ENCODE measurements at regions not wholly inside any gene's neighbourhood (a gene's known extent, or its start where the extent isn't known, plus 50 kb on each side); places are given as distances from the start of the nearest gene placed in this dataset.
"Not testable (repeated sequence)": the region's sequence is repeated elsewhere in the genome, so short reads cannot be mapped to it uniquely, and the experiment has no call there.

DNA sequence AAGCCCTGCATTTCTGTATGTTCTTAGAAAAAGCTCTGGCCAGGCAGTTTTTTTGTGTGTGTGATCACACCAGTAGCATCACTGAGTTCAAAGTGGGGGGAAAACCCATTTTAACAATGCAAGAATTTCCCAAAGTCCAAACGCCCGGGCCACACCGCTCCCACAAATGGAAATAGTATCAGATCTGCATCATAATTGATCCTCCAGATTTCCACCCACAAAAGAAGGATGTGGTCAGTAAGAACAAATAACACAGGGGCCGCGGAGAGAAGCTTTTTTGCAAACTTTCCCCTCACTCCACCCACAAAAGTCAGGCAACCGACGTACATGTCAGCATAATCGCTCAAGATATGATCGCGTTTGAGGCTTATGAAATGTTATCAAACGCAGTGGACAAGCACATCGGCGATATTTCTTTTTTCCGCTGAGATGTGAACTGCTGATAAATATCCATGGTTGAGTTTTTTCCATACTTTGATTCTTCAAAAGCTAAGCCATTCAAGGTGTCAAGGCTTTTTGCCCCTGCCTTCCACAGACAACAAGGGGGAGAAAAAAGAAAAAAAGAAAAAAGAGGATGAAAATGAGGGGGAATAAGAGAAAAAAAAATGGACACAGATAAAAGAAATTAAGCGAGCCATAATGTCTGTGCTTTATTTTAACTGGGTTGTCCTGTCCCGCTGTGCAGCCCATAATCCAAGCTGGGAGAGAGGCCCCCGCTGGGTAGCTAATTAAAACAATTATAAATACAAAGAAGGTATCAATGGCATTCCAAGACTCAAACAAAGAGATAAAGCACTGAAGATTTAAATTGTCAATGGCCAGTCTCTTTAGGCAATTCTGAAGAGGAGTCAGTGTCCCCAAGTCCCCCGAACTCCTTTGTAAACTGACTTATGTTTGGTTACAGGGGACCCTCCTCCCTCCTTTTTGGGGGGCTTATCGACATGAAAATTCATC is 143.5 kb downstream of the ZFP64 start:
- TF ChIP-seq CTCF (IDR thresholded peaks at IDR 0.05), result no peak
- no peaks in the 10 kb centered on the region for H3K4me1 ChIP-seq
- no peak overlapping the region for H3K27ac ChIP-seq
- H3K4me3 ChIP-seq, result no peak overlapping the region
- H3K9me3 ChIP-seq, result no peaks in the 10 kb centered on the region
- no peaks in the 10 kb centered on the region for H3K36me3 ChIP-seq
- no peak for DNase-seq (ENCODE audit: low spot score)
- no peaks in the 10 kb centered on the region for H3K27me3 ChIP-seq

GRCh38 chr20:52041966-52042365 is 149.6 kb downstream of the ZFP64 start:
- no peak for TF ChIP-seq CTCF (IDR thresholded peaks at IDR 0.05)
- no peak overlapping the region for H3K4me3 ChIP-seq
- H3K27me3 ChIP-seq, result no peaks in the 10 kb centered on the region
- no peaks in the 10 kb centered on the region for H3K9me3 ChIP-seq
- H3K4me1 ChIP-seq, result no peaks in the 10 kb centered on the region
- no peaks in the 10 kb centered on the region for H3K36me3 ChIP-seq
- no peak for DNase-seq (ENCODE audit: low spot score)
- H3K27ac ChIP-seq, result no peak overlapping the region

DNA sequence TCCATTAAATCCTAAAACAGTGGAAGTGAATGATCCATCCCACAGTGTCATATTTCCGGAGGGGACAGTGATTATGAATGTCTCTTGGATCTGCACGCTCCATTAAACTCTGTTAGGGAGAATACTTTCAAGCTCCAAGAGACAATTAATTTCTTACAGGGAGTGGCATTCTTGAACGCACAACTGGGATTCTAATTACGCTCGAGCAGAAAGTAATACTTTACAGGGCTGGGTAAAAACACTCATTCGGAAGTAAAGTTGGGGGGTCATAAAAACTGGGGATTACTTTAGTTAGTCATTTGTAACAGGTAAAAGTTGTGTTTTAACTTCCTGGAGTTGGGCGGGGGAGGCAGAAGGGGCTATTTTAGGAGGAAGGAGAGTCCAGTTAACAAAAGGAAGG is 151.8 kb downstream of the ZFP64 start:
- Histone ChIP-seq H3K36me3 (no peaks in the 10 kb centered on the region), H3K4me1 (no peaks in the 10 kb centered on the region), H3K9me3 (no peaks in the 10 kb centered on the region), H3K4me3 (no peak overlapping the region), H3K27ac (no peak overlapping the region), H3K27me3 (no peaks in the 10 kb centered on the region)
- TF ChIP-seq CTCF (IDR thresholded peaks at IDR 0.05), result no peak
- no peak for DNase-seq (ENCODE audit: low spot score)

GRCh38 chr20:52038632-52039031 is 152.9 kb downstream of the ZFP64 start:
- H3K4me1 ChIP-seq; H3K9me3 ChIP-seq; H3K27me3 ChIP-seq; H3K4me3 ChIP-seq; DNase-seq (ENCODE audit: low spot score); H3K27ac ChIP-seq; H3K36me3 ChIP-seq: not testable (repeated sequence)

DNA sequence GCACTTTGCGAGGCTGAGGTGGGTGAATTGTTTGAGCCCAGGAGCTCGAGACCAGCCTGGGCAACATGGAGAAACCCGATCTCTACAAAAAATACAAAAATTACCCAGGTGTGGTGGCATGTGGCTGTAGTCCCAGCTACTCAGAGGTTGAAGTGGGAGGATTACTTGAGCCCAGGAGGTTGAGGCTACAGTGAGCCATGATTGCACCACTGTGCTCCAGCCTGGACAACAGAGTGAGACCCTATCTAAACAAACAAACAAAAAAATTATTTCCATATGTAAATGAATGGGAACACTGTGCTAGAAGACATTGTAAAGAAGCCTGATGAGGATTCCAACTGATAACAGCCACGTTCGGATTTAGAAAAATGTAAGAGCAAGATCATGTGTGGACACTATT is 154.2 kb downstream of the ZFP64 start:
- no peak overlapping the region for H3K4me3 ChIP-seq
- no peaks in the 10 kb centered on the region for H3K9me3 ChIP-seq
- H3K27me3 ChIP-seq, result no peaks in the 10 kb centered on the region
- H3K36me3 ChIP-seq, result no peaks in the 10 kb centered on the region
- H3K27ac ChIP-seq, result no peak overlapping the region
- TF ChIP-seq CTCF (IDR thresholded peaks at IDR 0.05), result no peak
- no peaks in the 10 kb centered on the region for H3K4me1 ChIP-seq
- no peak for DNase-seq (ENCODE audit: low spot score)

GRCh38 chr20:52035977-52036376 is 155.6 kb downstream of the ZFP64 start:
- DNase-seq (ENCODE audit: low spot score), result no peak
- H3K36me3 ChIP-seq, result no peaks in the 10 kb centered on the region
- no peaks in the 10 kb centered on the region for H3K4me1 ChIP-seq
- TF ChIP-seq CTCF (IDR thresholded peaks at IDR 0.05), result no peak
- H3K9me3 ChIP-seq, result no peaks in the 10 kb centered on the region
- no peak overlapping the region for H3K27ac ChIP-seq
- no peaks in the 10 kb centered on the region for H3K27me3 ChIP-seq
- no peak overlapping the region for H3K4me3 ChIP-seq
